OCI-LY7 (cell line): ENCODE measurements at regions not wholly inside any gene's neighbourhood (a gene's known extent, or its start where the extent isn't known, plus 50 kb on each side); places are given as distances from the start of the nearest gene placed in this dataset.

Experiments used
- BruUV-seq: library from RNA; stranded (reverse); fragments of 400-500 nt; replicated peaks from 2 replicates; lab custom pipeline; 2021; lab: Mats Ljungman, UMichigan
- CTCF ChIA-PET: fragments of 300-600 bp; sonication (Branson Sonifier 250); formaldehyde crosslinking; loops from one replicate; lab custom pipeline; 2022; ENCODE audit warnings: antibody characterized with exemption; ENCODE audit not compliant: unreplicated experiment; lab: Charles Lee
- POLR2A ChIA-PET: fragments of 300-600 bp; sonication (Branson Sonifier 250); formaldehyde crosslinking; loops from one replicate; lab custom pipeline; 2022; ENCODE audit warnings: antibody characterized with exemption; lab: Charles Lee
- DNase-seq: peaks from one replicate; pipeline ENCODE4 v3.0.0-alpha.2; 2015; ENCODE audit warnings: low spot score
- H2AFZ ChIP-seq: fragments of 200-600 bp; sonication (generic), shearing (Covaris generic); 2 replicates; pipeline ENCODE4 v1.6.1; 2014; ENCODE audit warnings: mild to moderate bottlenecking, antibody characterized with exemption, low read length, moderate library complexity
- H3K27ac ChIP-seq: fragments of 200-600 bp; sonication (generic); 2 replicates; pipeline ENCODE4 v1.5.1; 2014; ENCODE audit warnings: mixed run types, low read depth, mild to moderate bottlenecking, moderate library complexity, low read length, inconsistent platforms; ENCODE audit not compliant: poor library complexity, severe bottlenecking
- H3K36me3 ChIP-seq: fragments of 200-600 bp; sonication (generic); 2 replicates; pipeline ENCODE4 v1.6.1; 2014; ENCODE audit warnings: mild to moderate bottlenecking, antibody characterized with exemption, low read length, moderate library complexity, mixed read lengths; ENCODE audit not compliant: insufficient read depth
- H3K4me1 ChIP-seq: fragments of 200-600 bp; sonication (generic); 2 replicates; pipeline ENCODE4 v1.5.1; 2014; ENCODE audit warnings: mild to moderate bottlenecking, low read length; ENCODE audit not compliant: insufficient read depth, poor library complexity, severe bottlenecking
- H3K4me2 ChIP-seq: fragments of 200-600 bp; sonication (generic); 2 replicates; pipeline ENCODE4 v1.6.1; 2014; ENCODE audit warnings: mild to moderate bottlenecking, low read length
- H3K4me3 ChIP-seq: fragments of 200-600 bp; sonication (generic); 2 replicates; pipeline ENCODE4 v1.5.1; 2014; ENCODE audit warnings: mild to moderate bottlenecking, low read depth, low read length; ENCODE audit not compliant: poor library complexity, severe bottlenecking
- H3K79me2 ChIP-seq: fragments of 200-600 bp; sonication (generic); 2 replicates; pipeline ENCODE4 v1.6.1; 2016; ENCODE audit warnings: low read depth, mild to moderate bottlenecking, low read length, moderate library complexity, mixed read lengths; ENCODE audit not compliant: insufficient read depth
- H3K9me2 ChIP-seq: fragments of 200-600 bp; sonication (generic); 2 replicates; pipeline ENCODE4 v1.6.1; 2016; ENCODE audit warnings: mild to moderate bottlenecking, low read length, mixed read lengths; ENCODE audit not compliant: insufficient read depth
- H3K9me3 ChIP-seq: fragments of 200-600 bp; sonication (generic); 2 replicates; pipeline ENCODE4 v1.6.1; 2014; ENCODE audit warnings: mild to moderate bottlenecking, mixed run types, low read length, mixed read lengths
- H4K20me1 ChIP-seq: fragments of 200-600 bp; sonication (generic); 2 replicates; pipeline ENCODE4 v1.6.1; 2014; ENCODE audit warnings: mild to moderate bottlenecking, antibody characterized with exemption, low read length, moderate library complexity, mixed read lengths; ENCODE audit not compliant: insufficient read depth
- CTCF ChIP-seq: fragments of 200-600 bp; sonication (generic); conservative IDR thresholded peaks from 2 replicates; pipeline ENCODE4 v1.5.1; 2014; ENCODE audit warnings: mild to moderate bottlenecking, antibody characterized with exemption, low read length, moderate library complexity, mixed read lengths
- EZH2phosphoT487 ChIP-seq: fragments of 200-600 bp; sonication (generic); IDR thresholded peaks from 2 replicates; pipeline ENCODE4 v1.6.1; 2018; ENCODE audit warnings: low read depth, borderline replicate concordance, mild to moderate bottlenecking, mixed run types, antibody characterized with exemption, low read length, moderate library complexity, mixed read lengths
- intact Hi-C: fragments of 100-400 bp; cut with micrococcal nuclease; formaldehyde crosslinking; loops from one replicate; pipeline ENCODE4 v1.10.0; 2022; ENCODE audit not compliant: unreplicated experiment

GRCh38 chr9:117775591-117775990, 71.4 kb downstream of the TLR4 start:
- Histone ChIP-seq H3K9me2 (no peaks in the 10 kb centered on the region), H3K4me3 (no peak overlapping the region), H3K9me3 (no peaks in the 10 kb centered on the region), H3K4me2 (no peak overlapping the region), H4K20me1 (no peaks in the 10 kb centered on the region), H2AFZ (no peak overlapping the region), H3K27ac (no peak overlapping the region), H3K4me1 (no peaks in the 10 kb centered on the region), H3K79me2 (no peaks in the 10 kb centered on the region), H3K36me3 (no peaks in the 10 kb centered on the region)
- BruUV-seq = no TSS peak
- ChIA-PET CTCF (no interaction called here), POLR2A (interaction anchor here (0.7 kb wide), 1 partner anchor 1554 kb away, joined by 4 read pairs; no protein-coding TSS in a partner anchor)
- no peak for DNase-seq
- intact Hi-C loops = no loop called here
- TF ChIP-seq CTCF (no peak), EZH2phosphoT487 (no peak)

- H3K9me3 ChIP-seq = no peaks in the 10 kb centered on the region
- H3K4me1 ChIP-seq = peaks cover 3% of the 10 kb centered on the region
- no TSS peak for BruUV-seq
- no peak for DNase-seq
- H3K27ac ChIP-seq = no peak overlapping the region
- H4K20me1 ChIP-seq = no peaks in the 10 kb centered on the region
- no peak overlapping the region for H3K4me3 ChIP-seq
- no peak overlapping the region for H2AFZ ChIP-seq
- no peak for TF ChIP-seq EZH2phosphoT487
- no peak for TF ChIP-seq CTCF
- CTCF ChIA-PET = no interaction called here
- no peaks in the 10 kb centered on the region for H3K36me3 ChIP-seq
- H3K79me2 ChIP-seq = no peaks in the 10 kb centered on the region
- intact Hi-C loops = no loop called here
- H3K9me2 ChIP-seq = no peaks in the 10 kb centered on the region
- POLR2A ChIA-PET = no interaction called here
- H3K4me2 ChIP-seq = no peak overlapping the region
Observed at GRCh38 chr9:117777823-117778222, 73.6 kb downstream of the TLR4 start.

GRCh38 chr9:117779760-117780159, 75.6 kb downstream of the TLR4 start:
- intact Hi-C loops = loop anchor here (5.0 kb wide), 2 partner anchors 62 to 1583 kb away; no protein-coding TSS in a partner anchor
- H3K9me3 ChIP-seq = no peaks in the 10 kb centered on the region
- H3K4me2 ChIP-seq = no peak overlapping the region
- H3K79me2 ChIP-seq = no peaks in the 10 kb centered on the region
- no peak for TF ChIP-seq EZH2phosphoT487
- H4K20me1 ChIP-seq = no peaks in the 10 kb centered on the region
- CTCF ChIA-PET = no interaction called here
- no TSS peak for BruUV-seq
- peaks cover 14% of the 10 kb centered on the region for H3K4me1 ChIP-seq
- no peak overlapping the region for H3K27ac ChIP-seq
- H3K9me2 ChIP-seq = no peaks in the 10 kb centered on the region
- H3K36me3 ChIP-seq = no peaks in the 10 kb centered on the region
- H3K4me3 ChIP-seq = no peak overlapping the region
- POLR2A ChIA-PET = no interaction called here
- DNase-seq = no peak
- no peak overlapping the region for H2AFZ ChIP-seq
